Neuron (in vitro differentiated cells): ENCODE measurements at regions not wholly inside any gene's neighbourhood (a gene's known extent, or its start where the extent isn't known, plus 50 kb on each side); places are given as distances from the start of the nearest gene placed in this dataset.

ENCODE experiments used
- H2AFZ ChIP-seq: one replicate; pipeline ENCODE4 v1.6.1; 2013; ENCODE audit warnings: low read depth, mild to moderate bottlenecking, inconsistent platforms, low read length, moderate library complexity
- H3K27me3 ChIP-seq: one replicate; pipeline ENCODE4 v1.6.1; 2013; ENCODE audit warnings: low read length; ENCODE audit not compliant: insufficient read depth
- H3K36me3 ChIP-seq: one replicate; pipeline ENCODE4 v1.6.1; 2013; ENCODE audit warnings: low read length; ENCODE audit not compliant: insufficient read depth
- H3K4me1 ChIP-seq: one replicate; pipeline ENCODE4 v1.6.1; 2013; ENCODE audit warnings: low read length; ENCODE audit not compliant: insufficient read depth
- H3K4me3 ChIP-seq: 2 replicates; pipeline ENCODE4 v1.5.1; 2013; ENCODE audit warnings: mild to moderate bottlenecking, low read length, moderate library complexity
- H3K9me3 ChIP-seq: one replicate; pipeline ENCODE4 v1.6.1; 2013; ENCODE audit warnings: low read length

DNA sequence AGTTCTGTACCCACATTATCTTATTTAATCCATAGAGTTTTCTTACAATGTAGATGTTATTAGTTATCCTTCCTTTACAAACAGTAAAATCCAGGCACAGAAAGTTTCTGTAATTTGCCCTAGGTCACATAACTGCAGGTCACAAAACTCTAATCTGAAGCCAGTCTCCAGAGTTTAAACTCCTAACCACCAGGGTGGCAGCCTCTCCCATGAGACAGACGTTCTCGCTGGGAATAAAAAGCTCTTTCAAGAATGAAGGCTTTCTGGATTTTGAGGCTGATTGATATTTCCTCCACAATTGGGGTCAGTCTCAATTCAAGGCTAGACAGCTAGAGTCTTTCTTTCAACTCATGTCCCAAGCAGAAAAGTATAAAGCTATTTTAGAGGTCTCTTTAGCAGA is 95.8 kb upstream of the PLEKHG7 start:
- Histone ChIP-seq H3K4me1 (peaks cover 8% of the 10 kb centered on the region), H2AFZ (no peak overlapping the region), H3K27me3 (no peaks in the 10 kb centered on the region)

DNA sequence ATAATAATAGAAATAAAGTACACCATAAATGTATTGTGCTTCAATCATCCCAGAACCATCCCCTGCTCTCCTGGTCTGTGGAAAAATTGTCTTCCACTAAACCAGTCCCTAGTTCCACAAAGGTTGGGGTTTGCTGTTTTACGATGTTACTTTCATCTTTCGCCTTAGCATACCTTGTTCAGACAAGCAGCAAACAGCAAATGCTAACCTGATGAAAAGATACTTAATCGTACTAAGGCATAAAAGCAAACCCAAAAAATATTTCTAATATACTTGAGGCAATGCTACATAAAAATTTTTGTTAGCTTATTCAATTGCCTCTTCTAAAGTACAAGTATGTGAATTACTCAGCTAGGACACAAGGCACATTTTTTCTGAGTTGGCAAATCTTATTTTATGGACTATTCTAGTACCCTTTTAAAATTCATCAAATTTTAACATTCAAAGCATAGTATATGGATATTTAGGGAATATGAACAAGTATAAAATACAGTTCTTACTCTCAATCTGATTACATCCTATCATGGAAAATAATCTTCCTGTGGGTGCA is 97.1 kb upstream of the PLEKHG7 start:
- Histone ChIP-seq H3K9me3 (peaks cover 9% of the 10 kb centered on the region), H3K27me3 (no peaks in the 10 kb centered on the region), H3K4me3 (no peak overlapping the region), H3K4me1 (peaks cover 8% of the 10 kb centered on the region), H2AFZ (no peak overlapping the region), H3K36me3 (no peaks in the 10 kb centered on the region)

More for the DNA sequence above, 95.8 kb upstream of the PLEKHG7 start:
- H3K9me3 ChIP-seq = peaks cover 5% of the 10 kb centered on the region
- no peak overlapping the region for H3K4me3 ChIP-seq
- no peaks in the 10 kb centered on the region for H3K36me3 ChIP-seq

DNA sequence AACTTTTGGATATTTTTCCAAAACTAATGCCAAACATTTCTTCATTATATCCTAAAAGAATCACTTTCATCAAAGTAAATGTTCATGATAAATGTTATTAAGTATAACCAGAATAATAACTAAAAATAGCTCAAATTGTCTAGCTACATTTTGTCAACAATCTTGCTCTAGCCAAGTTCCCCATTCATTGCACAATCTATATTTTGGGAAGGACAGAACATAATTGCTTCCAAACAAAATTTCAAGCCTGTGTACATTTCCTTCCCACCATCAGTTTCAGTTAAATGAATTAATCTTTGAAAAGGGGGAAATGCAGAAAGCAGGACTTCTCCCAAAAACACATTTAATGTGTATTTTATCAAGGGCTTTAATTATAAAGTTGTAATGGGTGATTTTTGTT is 98.0 kb upstream of the PLEKHG7 start:
- H3K4me1 ChIP-seq = peaks cover 8% of the 10 kb centered on the region
- peaks cover 13% of the 10 kb centered on the region for H3K9me3 ChIP-seq
- no peaks in the 10 kb centered on the region for H3K27me3 ChIP-seq
- no peaks in the 10 kb centered on the region for H3K36me3 ChIP-seq
- H3K4me3 ChIP-seq = no peak overlapping the region
- H2AFZ ChIP-seq = no peak overlapping the region

DNA sequence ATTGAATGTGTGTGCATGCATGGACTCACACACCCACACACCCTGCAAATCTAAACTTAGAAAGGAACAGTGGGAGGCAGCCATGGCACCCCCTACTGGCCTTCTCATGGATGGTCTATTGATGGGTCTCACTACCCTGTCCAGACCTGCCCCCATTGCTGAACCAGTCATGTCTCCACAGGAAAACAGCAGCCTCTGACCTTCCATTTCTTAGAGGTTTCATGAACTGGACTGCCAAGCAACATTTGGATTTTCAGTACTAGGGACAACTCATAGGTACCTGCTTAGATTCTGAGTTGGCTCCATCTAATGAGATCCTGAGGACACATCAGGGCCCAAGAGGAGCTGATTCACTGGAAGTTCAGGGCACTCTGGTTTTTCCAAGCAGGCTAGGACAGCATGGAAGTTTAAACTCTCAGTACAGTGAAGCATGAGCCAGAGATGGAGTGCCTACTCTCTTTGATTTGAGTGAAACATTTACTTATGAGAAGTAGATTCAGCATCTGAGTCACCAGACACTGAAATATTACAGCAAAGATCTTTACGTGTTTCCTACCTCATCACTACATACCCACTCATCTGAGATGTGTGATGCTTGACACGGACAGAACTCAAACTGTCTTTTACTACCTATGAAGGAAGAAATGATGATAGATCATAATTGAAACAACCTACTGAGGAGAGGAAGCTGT is 98.9 kb upstream of the PLEKHG7 start:
- Histone ChIP-seq H3K4me3 (no peak overlapping the region), H3K9me3 (peaks cover 16% of the 10 kb centered on the region), H3K4me1 (peaks cover 8% of the 10 kb centered on the region), H2AFZ (no peak overlapping the region), H3K27me3 (no peaks in the 10 kb centered on the region), H3K36me3 (no peaks in the 10 kb centered on the region)

DNA sequence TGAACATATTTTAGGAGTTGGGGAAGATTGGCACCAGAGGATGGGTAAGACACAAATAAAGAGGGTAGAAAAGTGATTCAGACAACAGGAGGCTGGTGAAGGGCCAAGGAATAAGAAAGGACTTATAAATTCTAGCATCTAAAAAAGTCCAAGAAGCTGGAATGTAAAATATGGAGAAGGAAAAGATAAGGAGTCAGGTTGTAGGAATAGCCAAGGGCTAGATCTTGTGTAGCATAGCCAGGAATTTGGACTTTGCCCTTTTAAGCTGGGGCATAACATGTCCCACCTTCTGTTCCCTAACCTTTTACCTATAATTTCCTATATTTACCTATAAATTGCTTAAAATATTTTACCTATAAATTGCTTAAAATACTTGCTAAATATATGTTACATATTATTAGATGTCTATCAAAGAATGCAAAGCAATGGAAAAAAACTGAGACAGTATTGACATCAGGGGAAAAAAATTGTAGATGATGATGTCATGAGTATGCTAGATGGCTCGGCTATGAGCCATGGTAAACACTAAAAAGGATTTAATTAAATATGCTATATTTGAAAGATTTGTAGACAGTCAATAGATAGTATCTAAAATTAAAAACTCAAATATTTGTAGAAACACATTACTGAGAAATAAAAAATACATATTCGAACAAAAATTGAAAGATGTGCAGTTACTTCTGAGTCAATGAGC is 99.7 kb upstream of the PLEKHG7 start:
- Histone ChIP-seq H2AFZ (no peak overlapping the region), H3K4me3 (no peak overlapping the region), H3K36me3 (no peaks in the 10 kb centered on the region), H3K27me3 (no peaks in the 10 kb centered on the region), H3K9me3 (peaks cover 18% of the 10 kb centered on the region), H3K4me1 (peaks cover 5% of the 10 kb centered on the region)

DNA sequence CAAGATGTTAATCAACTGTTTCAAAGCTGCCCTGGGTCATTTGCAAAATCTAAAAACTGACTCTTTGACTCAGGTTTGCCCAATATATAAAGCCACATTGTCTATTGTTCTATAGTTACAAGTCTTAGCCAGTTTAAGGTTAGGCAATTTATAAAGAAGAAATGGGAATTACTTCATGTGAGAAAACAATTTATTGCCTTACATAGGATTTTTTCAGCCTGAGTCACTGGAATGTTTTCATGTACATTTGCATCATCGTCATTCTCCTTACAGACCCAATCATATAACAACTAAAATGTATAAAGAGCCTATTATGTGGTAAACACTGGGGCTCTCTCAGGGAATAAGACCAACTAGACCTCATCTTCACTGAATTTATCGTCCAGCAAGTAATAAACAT is 100.3 kb upstream of the PLEKHG7 start:
- Histone ChIP-seq H2AFZ (no peak overlapping the region), H3K4me3 (no peak overlapping the region), H3K9me3 (peaks cover 18% of the 10 kb centered on the region), H3K36me3 (no peaks in the 10 kb centered on the region), H3K27me3 (no peaks in the 10 kb centered on the region), H3K4me1 (peaks cover 3% of the 10 kb centered on the region)

DNA sequence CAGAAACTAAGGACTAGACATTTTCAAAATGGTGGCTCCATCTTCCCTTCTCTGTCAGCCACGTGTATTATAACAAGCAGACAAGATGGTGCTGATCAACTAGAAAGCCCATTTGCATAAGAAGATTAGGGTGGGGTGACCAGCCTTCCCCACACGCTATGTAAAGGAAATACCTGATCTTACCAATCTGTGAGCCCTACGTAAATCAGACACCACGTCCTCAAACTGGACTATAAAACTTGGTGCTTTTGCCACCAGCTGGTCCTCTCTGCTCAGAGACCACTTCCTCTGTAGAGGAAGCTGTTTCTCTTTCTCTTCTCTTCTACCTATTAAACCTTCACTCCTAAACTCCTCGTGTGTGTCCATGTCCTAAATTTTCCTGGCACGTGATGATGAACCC is 101.1 kb upstream of the PLEKHG7 start:
- Histone ChIP-seq H3K4me3 (no peak overlapping the region), H3K36me3 (no peaks in the 10 kb centered on the region)

DNA sequence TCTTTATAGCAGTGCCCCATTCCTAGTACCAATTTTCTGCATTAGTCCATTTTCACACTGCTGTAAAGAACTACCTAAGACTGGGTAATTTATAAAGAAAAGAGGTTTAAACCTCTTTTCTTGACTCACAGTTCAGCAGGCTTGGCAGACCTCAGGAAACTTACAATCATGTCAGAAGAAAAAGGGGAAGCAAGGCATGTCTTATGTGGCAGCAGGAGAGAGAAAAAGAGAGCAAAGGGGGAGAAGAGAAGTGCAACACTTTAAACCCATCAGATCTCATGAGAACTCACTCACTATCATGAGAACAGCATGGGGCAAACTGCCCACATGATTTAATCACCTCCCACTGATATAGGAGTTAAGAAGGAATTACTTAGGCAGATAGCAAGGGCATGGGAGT is 101.6 kb upstream of the PLEKHG7 start:
- no peaks in the 10 kb centered on the region for H3K27me3 ChIP-seq
- H2AFZ ChIP-seq = no peak overlapping the region
- no peak overlapping the region for H3K4me3 ChIP-seq
- H3K9me3 ChIP-seq = peaks cover 18% of the 10 kb centered on the region
- H3K4me1 ChIP-seq = peaks cover 5% of the 10 kb centered on the region
- no peaks in the 10 kb centered on the region for H3K36me3 ChIP-seq

More for the DNA sequence above, 101.1 kb upstream of the PLEKHG7 start:
- H3K9me3 ChIP-seq = peaks cover 18% of the 10 kb centered on the region
- no peaks in the 10 kb centered on the region for H3K27me3 ChIP-seq
- H2AFZ ChIP-seq = no peak overlapping the region
- peaks cover under 1% of the 10 kb centered on the region for H3K4me1 ChIP-seq

DNA sequence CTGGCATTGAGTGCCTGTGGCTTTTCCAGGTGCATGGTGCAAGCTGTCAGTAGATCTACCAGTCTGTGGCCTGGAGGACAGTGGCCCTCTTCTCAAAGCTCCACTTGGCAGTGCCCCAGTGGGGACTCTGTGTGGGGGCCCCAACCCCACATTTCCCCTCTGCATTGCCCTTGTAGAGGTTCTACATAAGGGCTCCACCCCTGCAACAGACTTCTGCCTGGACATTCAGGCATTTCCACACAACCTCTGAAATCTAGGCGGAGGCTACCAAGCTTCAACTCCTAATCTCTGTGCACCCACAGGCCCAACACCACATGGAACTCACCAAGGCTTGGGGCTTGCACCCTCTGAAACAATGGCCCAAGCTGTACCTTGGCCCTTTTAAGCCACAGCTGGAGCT is 102.7 kb upstream of the PLEKHG7 start:
- H3K4me1 ChIP-seq = peaks cover 5% of the 10 kb centered on the region
- peaks cover 13% of the 10 kb centered on the region for H3K9me3 ChIP-seq
- no peak overlapping the region for H2AFZ ChIP-seq
- no peak overlapping the region for H3K4me3 ChIP-seq
- H3K36me3 ChIP-seq = no peaks in the 10 kb centered on the region
- no peaks in the 10 kb centered on the region for H3K27me3 ChIP-seq

DNA sequence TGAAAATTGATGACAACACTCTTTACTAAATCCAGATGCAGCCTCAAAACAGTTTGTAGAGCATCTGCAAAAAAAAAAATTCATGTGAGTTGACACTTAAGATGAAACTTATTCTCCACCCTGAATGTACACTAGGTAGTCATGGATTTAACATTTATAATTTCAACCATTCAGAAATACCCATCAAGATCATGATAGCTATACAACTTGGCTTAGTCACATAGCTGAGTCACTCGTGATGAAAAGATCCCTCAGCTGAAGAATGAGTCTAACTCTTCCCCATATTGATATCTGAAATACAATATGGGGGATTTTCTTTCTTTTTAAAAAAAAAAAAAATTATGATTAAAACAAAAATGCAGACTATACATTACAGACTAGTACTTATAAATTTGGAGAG is 104.8 kb upstream of the PLEKHG7 start:
- Histone ChIP-seq H2AFZ (no peak overlapping the region), H3K4me1 (peaks cover 5% of the 10 kb centered on the region), H3K4me3 (no peak overlapping the region), H3K36me3 (no peaks in the 10 kb centered on the region), H3K27me3 (no peaks in the 10 kb centered on the region), H3K9me3 (peaks cover 13% of the 10 kb centered on the region)

DNA sequence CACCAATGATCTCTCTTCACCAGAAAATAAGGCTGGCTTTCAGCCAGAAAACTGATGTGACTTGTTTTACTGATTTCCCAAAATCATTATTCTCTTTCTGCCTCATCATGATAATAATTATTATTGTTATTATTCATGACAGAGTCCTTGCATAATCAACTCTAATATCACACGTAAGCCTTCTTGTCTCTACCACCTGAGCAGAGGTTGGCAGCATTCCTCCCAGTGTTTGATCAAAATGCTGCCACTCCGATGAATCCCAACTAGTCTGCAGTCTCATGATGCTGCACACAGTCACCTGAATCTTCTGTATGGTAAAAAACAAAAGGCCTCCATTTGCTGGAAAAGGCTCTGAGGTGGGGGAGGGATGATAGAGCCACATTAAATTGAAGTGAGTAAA is 105.7 kb upstream of the PLEKHG7 start:
- Histone ChIP-seq H3K4me3 (no peak overlapping the region), H3K9me3 (peaks cover 13% of the 10 kb centered on the region), H3K36me3 (no peaks in the 10 kb centered on the region), H2AFZ (no peak overlapping the region), H3K27me3 (no peaks in the 10 kb centered on the region), H3K4me1 (peaks cover 5% of the 10 kb centered on the region)

DNA sequence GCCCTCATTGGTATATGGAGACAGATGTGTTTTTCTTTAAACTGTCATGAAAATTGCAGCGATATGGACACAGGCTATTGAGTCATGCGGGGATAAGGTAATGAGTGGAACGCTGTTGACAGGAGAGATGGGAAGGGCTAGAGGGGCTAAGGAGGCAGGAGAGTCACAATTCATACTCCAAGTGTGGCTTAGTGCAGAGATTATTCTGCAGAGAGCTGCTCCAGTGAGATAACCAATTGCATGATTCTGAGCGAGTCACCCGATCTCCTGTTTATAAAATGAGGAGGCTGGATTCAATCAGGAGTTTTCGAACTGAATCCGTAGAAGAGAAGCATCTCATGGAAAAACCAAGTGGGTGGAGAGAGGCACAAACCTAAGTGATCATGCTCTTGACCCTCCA is 106.4 kb upstream of the PLEKHG7 start:
- H3K27me3 ChIP-seq = no peaks in the 10 kb centered on the region
- H3K9me3 ChIP-seq = peaks cover 13% of the 10 kb centered on the region
- H2AFZ ChIP-seq = no peak overlapping the region
- no peak overlapping the region for H3K4me3 ChIP-seq
- peaks cover 5% of the 10 kb centered on the region for H3K4me1 ChIP-seq
- H3K36me3 ChIP-seq = no peaks in the 10 kb centered on the region

DNA sequence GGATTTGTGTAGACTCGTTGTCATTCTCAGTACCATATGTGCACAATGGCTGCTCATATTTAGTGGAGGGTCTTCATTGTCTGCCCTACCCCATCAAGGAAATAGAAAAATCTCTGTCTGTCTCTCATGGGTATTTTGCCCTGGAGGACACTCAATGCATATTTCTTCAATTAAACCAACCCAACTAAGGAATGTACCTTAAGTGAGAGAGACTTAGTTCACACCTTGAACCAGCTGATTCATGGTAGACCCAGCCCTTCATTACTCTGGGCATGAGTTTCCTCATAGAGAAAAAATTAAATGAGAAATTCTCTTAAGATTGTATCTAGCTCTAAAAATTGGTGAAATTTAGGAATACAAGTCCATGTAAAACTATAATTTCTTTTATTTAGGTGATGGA is 107.1 kb upstream of the PLEKHG7 start:
- Histone ChIP-seq H2AFZ (no peak overlapping the region), H3K27me3 (no peaks in the 10 kb centered on the region), H3K4me3 (no peak overlapping the region), H3K9me3 (peaks cover 9% of the 10 kb centered on the region), H3K4me1 (peaks cover 5% of the 10 kb centered on the region), H3K36me3 (no peaks in the 10 kb centered on the region)
